Smooth muscle cell (in vitro differentiated cells): ENCODE measurements at regions not wholly inside any gene's neighbourhood (a gene's known extent, or its start where the extent isn't known, plus 50 kb on each side); places are given as distances from the start of the nearest gene placed in this dataset.

ENCODE experiments used
- DNase-seq: peaks from one replicate; lab custom pipeline; 2025; ENCODE audit not compliant: unreplicated experiment; lab: John Stamatoyannopoulos, UW
- H2AFZ ChIP-seq: fragments of 200-600 bp; sonication (generic); 2 replicates; pipeline ENCODE4 v1.6.0; 2016; ENCODE audit warnings: antibody characterized with exemption, low read depth, mild to moderate bottlenecking
- H3F3A ChIP-seq: fragments of 200-600 bp; sonication (generic); 2 replicates; pipeline ENCODE4 v1.6.0; 2017; ENCODE audit warnings: antibody characterized with exemption, low read depth
- H3K27ac ChIP-seq: fragments of 200-600 bp; sonication (generic); 2 replicates; pipeline ENCODE4 v1.5.1; 2016; ENCODE audit warnings: low read depth, mild to moderate bottlenecking
- H3K27me3 ChIP-seq: fragments of 200-600 bp; sonication (generic); 2 replicates; pipeline ENCODE4 v1.6.1; 2016; ENCODE audit warnings: low read depth, mild to moderate bottlenecking
- H3K36me3 ChIP-seq: fragments of 200-600 bp; sonication (generic); 2 replicates; pipeline ENCODE4 v1.5.1; 2016; ENCODE audit warnings: low read depth
- H3K4me1 ChIP-seq: fragments of 200-600 bp; sonication (generic); 2 replicates; pipeline ENCODE4 v1.5.1; 2016; ENCODE audit warnings: low read depth
- H3K4me2 ChIP-seq: fragments of 200-600 bp; sonication (generic); 2 replicates; pipeline ENCODE4 v1.6.0; 2016; ENCODE audit warnings: mild to moderate bottlenecking
- H3K4me3 ChIP-seq: fragments of 200-600 bp; sonication (generic); 2 replicates; pipeline ENCODE4 v1.5.1; 2016; ENCODE audit warnings: mild to moderate bottlenecking
- H3K79me2 ChIP-seq: fragments of 200-600 bp; sonication (generic); 2 replicates; pipeline ENCODE4 v1.6.0; 2016; ENCODE audit warnings: low read depth, mild to moderate bottlenecking
- H3K9ac ChIP-seq: fragments of 200-600 bp; sonication (generic); 2 replicates; pipeline ENCODE4 v1.6.0; 2016; ENCODE audit warnings: low read depth
- H3K9me3 ChIP-seq: fragments of 200-600 bp; sonication (generic); replicated peaks from 2 replicates; pipeline ENCODE4 v1.5.1; 2016; ENCODE audit warnings: low read depth
- H4K20me1 ChIP-seq: fragments of 200-600 bp; sonication (generic); 2 replicates; pipeline ENCODE4 v1.6.0; 2016; ENCODE audit warnings: low read depth
- CTCF ChIP-seq: fragments of 200-600 bp; sonication (generic); IDR thresholded peaks from 2 replicates; pipeline ENCODE4 v1.5.1; 2017; ENCODE audit warnings: borderline replicate concordance, mild to moderate bottlenecking, antibody characterized with exemption; ENCODE audit not compliant: insufficient read depth, poor library complexity, severe bottlenecking
- WGBS: methylation state at CpG from one replicate; pipeline ENCODE4 v1.1.7; 2016; ENCODE audit warnings: low lambda C conversion rate; 5-methylcytosine and 5-hydroxymethylcytosine counted together

- no peak for TF ChIP-seq CTCF
- H3K36me3 ChIP-seq, result no peaks in the 10 kb centered on the region
These were observed 277.3 kb upstream of the SLC7A11 start for GRCh38 chr4:138519436-138519835.

DNA sequence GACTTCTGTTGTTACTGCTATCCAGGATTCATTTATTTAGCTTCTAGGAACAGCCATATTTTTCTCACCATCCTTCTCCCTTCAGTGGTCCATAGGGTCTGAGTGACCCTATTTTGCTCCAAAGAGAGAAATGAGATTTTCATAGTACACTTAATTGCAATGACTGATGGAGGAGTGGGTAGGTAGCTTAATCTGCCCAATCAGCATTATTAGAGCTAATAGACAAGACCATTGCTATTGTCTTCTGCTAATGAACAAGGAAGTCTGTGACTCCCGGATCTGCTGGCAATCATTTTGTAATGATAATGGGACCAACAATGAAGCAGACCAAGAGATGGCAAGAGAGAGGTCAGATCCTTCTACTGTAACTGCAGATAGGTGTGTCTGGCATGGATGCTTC lies 271.4 kb upstream of the SLC7A11 start:
- no peaks in the 10 kb centered on the region for H3K9me3 ChIP-seq
- H3K27me3 ChIP-seq, result no peaks in the 10 kb centered on the region
- 92% methylated on average over 1 of the region's 1 CpG for WGBS
- no peaks in the 10 kb centered on the region for H3F3A ChIP-seq
- no peak overlapping the region for H2AFZ ChIP-seq
- TF ChIP-seq CTCF, result no peak
- H3K4me1 ChIP-seq, result no peaks in the 10 kb centered on the region
- no peak overlapping the region for H3K4me2 ChIP-seq
- no peak overlapping the region for H3K9ac ChIP-seq
- H3K4me3 ChIP-seq, result no peak overlapping the region
- no peaks in the 10 kb centered on the region for H3K36me3 ChIP-seq
- no peaks in the 10 kb centered on the region for H4K20me1 ChIP-seq
- DNase-seq, result no peak
- H3K79me2 ChIP-seq, result no peaks in the 10 kb centered on the region
- H3K27ac ChIP-seq, result no peak overlapping the region

More at GRCh38 chr4:138519436-138519835, 277.3 kb upstream of the SLC7A11 start:
- no peaks in the 10 kb centered on the region for H3K79me2 ChIP-seq
- no peaks in the 10 kb centered on the region for H3F3A ChIP-seq
- no peaks in the 10 kb centered on the region for H3K4me1 ChIP-seq
- no peak overlapping the region for H3K4me3 ChIP-seq
- 45% methylated on average over 2 of the region's 2 CpGs for WGBS
- no peak overlapping the region for H3K9ac ChIP-seq
- H4K20me1 ChIP-seq, result no peaks in the 10 kb centered on the region
- H3K9me3 ChIP-seq, result no peaks in the 10 kb centered on the region
- H3K4me2 ChIP-seq, result no peak overlapping the region
- no peak overlapping the region for H3K27ac ChIP-seq
- no peak overlapping the region for H2AFZ ChIP-seq
- no peaks in the 10 kb centered on the region for H3K27me3 ChIP-seq
- no peak for DNase-seq

- Histone ChIP-seq H3K4me1 (no peaks in the 10 kb centered on the region), H3K4me3 (no peak overlapping the region), H3K36me3 (no peaks in the 10 kb centered on the region), H3F3A (no peaks in the 10 kb centered on the region), H4K20me1 (no peaks in the 10 kb centered on the region), H3K27ac (no peak overlapping the region), H3K4me2 (no peak overlapping the region), H3K79me2 (no peaks in the 10 kb centered on the region), H3K9ac (no peak overlapping the region), H2AFZ (no peak overlapping the region), H3K27me3 (no peaks in the 10 kb centered on the region), H3K9me3 (no peaks in the 10 kb centered on the region)
- DNase-seq, result no peak
- no peak for TF ChIP-seq CTCF
These were observed 270.6 kb upstream of the SLC7A11 start for GRCh38 chr4:138512756-138513155.

DNA sequence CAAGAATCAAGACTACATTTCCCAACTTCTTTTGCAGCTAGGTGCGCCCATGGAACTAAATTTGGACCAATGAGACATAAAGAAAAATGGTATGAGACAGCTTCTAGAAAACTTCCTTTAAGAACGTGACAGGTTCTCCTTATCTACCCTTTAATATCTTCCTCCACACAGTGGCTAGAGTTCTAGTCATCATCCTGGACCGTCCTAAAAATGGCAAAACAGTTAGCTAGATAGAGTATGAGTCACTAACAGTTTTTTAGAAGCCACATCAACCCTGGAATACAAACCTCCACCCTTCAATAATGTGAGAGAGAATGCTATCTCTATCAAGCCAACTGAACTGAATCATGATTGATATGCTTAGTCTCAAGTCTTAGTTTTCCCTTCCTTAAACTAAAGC lies 267.9 kb upstream of the SLC7A11 start:
- no peak overlapping the region for H3K4me2 ChIP-seq
- H3K4me3 ChIP-seq, result no peak overlapping the region
- H2AFZ ChIP-seq, result no peak overlapping the region
- H3K9me3 ChIP-seq, result no peaks in the 10 kb centered on the region
- no peaks in the 10 kb centered on the region for H3K36me3 ChIP-seq
- no peaks in the 10 kb centered on the region for H3K4me1 ChIP-seq
- 52% methylated on average over 3 of the region's 3 CpGs for WGBS
- H3K79me2 ChIP-seq, result no peaks in the 10 kb centered on the region
- no peaks in the 10 kb centered on the region for H3F3A ChIP-seq
- no peaks in the 10 kb centered on the region for H3K27me3 ChIP-seq
- TF ChIP-seq CTCF, result no peak
- H3K9ac ChIP-seq, result no peak overlapping the region
- H3K27ac ChIP-seq, result no peak overlapping the region
- H4K20me1 ChIP-seq, result no peaks in the 10 kb centered on the region
- no peak for DNase-seq
